WI38 (cell line): ENCODE measurements at regions not wholly inside any gene's neighbourhood (a gene's known extent, or its start where the extent isn't known, plus 50 kb on each side); places are given as distances from the start of the nearest gene placed in this dataset.

ENCODE experiments used
- H3K4me3 ChIP-seq: 2 replicates; pipeline ENCODE4 v1.5.1; 2011; ENCODE audit warnings: low read depth, mild to moderate bottlenecking, control low read depth, low read length
- TF ChIP-seq, protein P1 (sequence below): IDR thresholded peaks from 2 replicates; pipeline ENCODE4 v1.5.1; 2012; ENCODE audit warnings: low read depth, mild to moderate bottlenecking, control low read depth, low read length

DNA sequence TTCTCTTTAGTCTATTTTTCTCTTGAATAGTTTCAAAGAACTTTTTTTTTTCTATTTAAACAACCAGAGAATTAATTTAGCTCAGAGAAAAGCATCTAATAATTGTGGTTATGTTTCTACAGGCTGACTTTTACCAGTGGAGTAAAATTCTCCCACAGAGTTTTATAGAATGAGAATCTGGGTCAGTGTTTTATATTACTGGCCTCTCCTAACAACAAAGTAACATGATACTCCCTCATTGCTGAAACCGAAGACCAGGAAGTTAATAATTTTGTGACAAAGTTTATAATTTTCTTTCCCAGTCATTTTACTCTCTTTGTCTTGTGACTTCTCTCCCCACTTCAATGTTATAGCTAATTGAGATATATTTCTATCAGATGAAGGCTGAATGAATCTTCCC, 946.9 kb downstream of the EPHA3 start:
- TF ChIP-seq, protein P1, sequence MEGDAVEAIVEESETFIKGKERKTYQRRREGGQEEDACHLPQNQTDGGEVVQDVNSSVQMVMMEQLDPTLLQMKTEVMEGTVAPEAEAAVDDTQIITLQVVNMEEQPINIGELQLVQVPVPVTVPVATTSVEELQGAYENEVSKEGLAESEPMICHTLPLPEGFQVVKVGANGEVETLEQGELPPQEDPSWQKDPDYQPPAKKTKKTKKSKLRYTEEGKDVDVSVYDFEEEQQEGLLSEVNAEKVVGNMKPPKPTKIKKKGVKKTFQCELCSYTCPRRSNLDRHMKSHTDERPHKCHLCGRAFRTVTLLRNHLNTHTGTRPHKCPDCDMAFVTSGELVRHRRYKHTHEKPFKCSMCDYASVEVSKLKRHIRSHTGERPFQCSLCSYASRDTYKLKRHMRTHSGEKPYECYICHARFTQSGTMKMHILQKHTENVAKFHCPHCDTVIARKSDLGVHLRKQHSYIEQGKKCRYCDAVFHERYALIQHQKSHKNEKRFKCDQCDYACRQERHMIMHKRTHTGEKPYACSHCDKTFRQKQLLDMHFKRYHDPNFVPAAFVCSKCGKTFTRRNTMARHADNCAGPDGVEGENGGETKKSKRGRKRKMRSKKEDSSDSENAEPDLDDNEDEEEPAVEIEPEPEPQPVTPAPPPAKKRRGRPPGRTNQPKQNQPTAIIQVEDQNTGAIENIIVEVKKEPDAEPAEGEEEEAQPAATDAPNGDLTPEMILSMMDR = no peak
- no peak overlapping the region for H3K4me3 ChIP-seq

DNA sequence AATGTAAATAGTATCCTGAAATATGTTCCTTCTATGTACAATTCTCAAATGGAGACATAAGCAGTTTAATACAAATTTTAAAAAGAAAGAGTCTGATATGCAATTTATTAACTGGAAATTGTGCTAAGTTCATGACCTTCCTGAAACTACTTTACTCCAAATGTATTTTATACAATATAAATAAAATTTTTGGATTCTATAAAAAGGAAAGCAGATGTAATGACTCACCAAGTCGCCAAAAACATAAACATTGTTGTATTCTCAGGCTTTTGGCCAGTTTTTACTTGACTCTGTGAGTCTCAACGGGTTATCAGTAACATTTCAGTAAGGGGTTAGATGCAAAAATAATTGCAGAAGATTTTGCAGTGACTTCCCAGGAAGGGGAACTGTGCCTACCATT, 948.2 kb downstream of the EPHA3 start:
- H3K4me3 ChIP-seq = no peak overlapping the region
- TF ChIP-seq, protein P1 = no peak

DNA sequence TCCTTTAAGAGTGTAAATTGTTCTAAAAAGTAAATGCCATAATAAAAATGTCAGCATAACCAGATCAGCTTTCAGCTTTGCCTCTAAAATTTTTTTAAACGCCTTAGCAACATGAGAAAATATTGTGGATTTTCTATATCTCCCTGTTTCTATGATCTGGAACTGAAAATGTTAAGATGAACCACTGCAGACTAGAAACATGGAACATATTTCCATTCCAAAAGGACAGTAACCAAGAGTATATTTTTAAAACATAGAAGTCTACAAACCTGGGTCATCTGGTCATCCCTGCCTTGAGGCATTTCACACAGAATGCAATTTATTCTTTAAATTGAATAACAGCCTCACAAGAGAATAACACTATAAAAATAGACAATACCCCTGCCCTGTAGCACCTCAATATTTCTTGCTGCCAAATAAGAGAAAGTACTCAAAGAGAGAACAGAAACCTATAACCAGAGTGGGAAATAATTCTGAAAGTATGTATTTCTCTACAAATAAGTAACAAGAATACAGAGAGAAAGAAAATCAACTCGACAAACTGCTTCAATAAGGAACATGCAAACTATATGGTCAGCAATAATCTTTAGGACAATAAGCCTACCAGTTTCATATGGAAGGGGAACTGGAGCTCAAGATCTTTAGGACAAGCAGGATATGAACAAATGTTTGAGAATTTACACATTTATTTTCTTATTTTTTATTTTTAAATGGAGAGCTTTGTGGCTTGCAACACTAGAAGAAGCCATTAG, 949.0 kb downstream of the EPHA3 start:
- H3K4me3 ChIP-seq = no peak overlapping the region
- TF ChIP-seq, protein P1 = no peak

DNA sequence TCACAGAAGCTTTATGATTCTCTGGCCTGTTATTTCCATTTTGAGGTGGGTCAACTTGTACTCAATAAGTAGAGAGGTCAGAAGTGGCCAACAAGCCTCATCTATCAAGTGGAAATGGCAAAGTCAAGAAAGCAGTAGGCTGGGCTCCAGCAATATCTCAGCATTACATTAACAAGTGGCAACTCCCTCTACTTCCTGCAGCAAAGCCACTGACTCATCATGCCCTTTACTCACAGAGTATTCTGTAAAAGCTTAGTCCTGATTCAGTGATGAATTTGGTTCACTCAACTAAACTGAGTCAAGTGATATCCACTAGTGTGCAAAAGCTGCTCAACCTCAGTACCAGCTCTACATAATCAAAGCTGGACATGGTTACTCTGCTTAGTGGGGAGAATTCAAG, 954.6 kb downstream of the EPHA3 start:
- TF ChIP-seq, protein P1 = no peak
- no peak overlapping the region for H3K4me3 ChIP-seq

DNA sequence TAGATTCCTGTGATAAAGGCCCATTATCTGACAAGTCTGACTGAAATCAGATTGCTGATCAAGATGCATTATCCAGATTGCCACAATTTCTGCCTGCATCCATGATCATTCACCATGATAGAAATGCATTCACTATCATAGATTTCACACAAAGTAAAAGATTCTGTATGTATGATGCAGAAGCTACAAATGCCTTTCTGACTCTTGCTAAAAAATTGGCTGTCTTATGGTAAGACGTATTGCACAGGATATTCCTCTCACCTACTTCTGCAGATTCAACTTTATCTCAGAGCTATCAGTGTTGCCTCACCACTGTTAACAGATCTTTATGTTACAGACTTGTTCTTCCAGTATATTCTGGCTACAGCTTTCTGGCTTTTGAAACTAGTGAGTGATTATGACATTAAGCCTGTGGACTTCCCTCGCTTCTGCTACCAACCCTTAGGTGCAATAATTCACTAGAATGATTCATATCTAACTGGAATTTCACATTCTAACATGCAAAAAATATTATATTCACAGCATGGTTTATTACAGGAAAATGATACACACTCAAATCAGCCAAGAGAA, 955.3 kb downstream of the EPHA3 start:
- TF ChIP-seq, protein P1 = no peak
- H3K4me3 ChIP-seq = no peak overlapping the region

DNA sequence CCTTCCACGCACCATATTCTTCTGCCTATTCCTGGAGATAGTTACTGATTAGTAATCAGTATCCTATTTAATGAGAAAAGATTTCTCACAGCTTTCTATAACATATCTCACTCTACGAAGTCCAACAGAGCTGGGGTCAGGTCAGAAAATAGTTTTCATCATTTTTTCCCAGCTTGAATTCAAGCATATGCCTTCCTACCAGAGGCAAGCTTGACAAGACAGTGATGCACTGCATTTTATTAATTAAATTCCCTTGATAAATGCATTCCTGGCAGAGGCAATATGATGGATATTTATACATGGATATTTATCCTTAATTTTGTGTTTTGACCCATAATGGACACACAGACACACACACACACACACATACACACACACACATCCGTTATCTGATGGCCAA, 961.4 kb downstream of the EPHA3 start:
- TF ChIP-seq, protein P1 = no peak
- no peak overlapping the region for H3K4me3 ChIP-seq

DNA sequence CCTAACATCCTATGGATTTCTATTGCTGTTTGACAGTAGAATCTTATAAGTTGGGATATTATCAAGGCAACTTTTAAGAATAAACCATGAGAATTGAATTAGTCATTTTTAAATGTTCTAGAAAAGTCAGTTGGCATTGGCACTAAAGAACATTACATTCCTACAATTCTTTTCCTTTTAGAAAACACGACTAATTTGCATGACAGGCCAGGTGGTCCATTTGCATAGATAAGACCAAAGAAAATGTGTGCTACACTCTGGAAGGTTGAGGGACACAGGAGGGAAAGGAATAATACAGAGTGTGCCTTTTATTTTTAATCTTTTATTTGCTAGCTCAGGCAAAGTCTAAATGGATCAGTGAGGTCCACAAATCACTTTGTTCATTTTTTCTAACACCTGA, 962.3 kb downstream of the EPHA3 start:
- TF ChIP-seq, protein P1 = no peak
- no peak overlapping the region for H3K4me3 ChIP-seq
